ENCODE measurements at regions not wholly inside any gene's neighbourhood (a gene's known extent, or its start where the extent isn't known, plus 50 kb on each side); places are given as distances from the start of the nearest gene placed in this dataset.

DNA sequence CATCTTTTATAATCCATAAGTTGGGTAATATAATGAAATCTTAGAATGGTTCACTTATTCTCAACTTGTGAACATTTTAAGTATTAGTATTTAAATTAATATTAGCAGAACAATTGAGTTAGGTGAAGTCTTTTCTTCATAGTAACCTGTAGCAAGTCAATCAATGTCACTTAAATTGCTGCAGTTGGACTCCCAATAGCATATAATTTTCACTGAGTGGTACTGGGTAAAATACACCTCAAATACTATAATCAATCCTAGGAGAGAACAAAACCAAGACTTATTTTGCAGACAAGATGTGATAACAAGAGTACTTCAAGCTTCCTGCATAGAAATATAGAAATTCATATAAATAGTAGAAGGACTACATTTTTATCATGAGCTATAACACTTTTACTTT lies 677.9 kb upstream of the LRRN3 start:
- H3K4me1 ChIP-seq, result no peaks in the 10 kb centered on the region
- TF ChIP-seq EP300 (IDR thresholded peaks at IDR 0.05) (no peak), POLR2A (IDR thresholded peaks at IDR 0.05) (no peak), CTCF (IDR thresholded peaks at IDR 0.05) (no peak)
- H3K4me3 ChIP-seq, result no peak overlapping the region
- H3K9me3 ChIP-seq, result no peaks in the 10 kb centered on the region
- H3K36me3 ChIP-seq, result no peaks in the 10 kb centered on the region
- no peak for DNase-seq (ENCODE audit: low spot score in 2 of 2)
- no peaks in the 10 kb centered on the region for H3K27me3 ChIP-seq
- no peak overlapping the region for H3K27ac ChIP-seq

GRCh38 chr7:110417611-110418010 lies 673.3 kb upstream of the LRRN3 start:
- 62 to 70% methylated on average over 2 of the region's 2 CpGs for WGBS, 2 donors
- DNase-seq (ENCODE audit: low spot score in 2 of 2), result no peak

DNA sequence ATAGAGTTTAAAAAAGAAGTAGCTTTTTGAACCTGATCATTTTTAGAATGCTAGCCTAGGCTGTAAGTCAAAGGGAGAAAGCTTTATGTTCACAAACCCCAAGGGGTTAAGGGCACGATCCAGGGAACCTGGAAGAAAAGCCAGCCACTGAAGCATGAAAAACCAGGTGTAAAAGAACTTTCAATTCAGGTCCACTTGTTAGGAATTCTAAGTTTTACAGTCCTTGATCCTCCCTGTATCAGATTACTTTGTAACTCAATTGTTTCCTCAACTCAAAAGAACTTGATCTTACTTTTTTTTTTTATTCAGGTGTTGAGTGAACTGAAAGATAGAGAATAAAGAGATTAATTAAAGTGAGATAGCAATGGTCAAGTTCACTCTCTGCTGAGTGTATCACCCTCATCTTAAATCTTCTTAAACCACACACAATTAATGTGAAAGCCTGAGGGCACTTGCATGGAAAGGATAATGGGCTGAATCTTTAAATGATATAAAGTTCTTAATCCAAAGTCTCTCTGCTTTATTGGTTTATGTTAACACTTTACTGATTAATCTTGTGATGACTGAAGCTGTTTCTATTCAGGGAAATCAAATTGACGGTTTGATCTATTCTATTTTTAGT lies 672.2 kb upstream of the LRRN3 start:
- Histone ChIP-seq H3K27me3 (no peaks in the 10 kb centered on the region), H3K27ac (no peak overlapping the region), H3K9me3 (no peaks in the 10 kb centered on the region), H3K36me3 (no peaks in the 10 kb centered on the region), H3K4me3 (no peak overlapping the region), H3K4me1 (no peaks in the 10 kb centered on the region)
- WGBS, 2 donors, result 58 to 63% methylated on average over 2 of the region's 2 CpGs
- TF ChIP-seq CTCF (IDR thresholded peaks at IDR 0.05) (no peak), POLR2A (IDR thresholded peaks at IDR 0.05) (no peak), EP300 (IDR thresholded peaks at IDR 0.05) (no peak)
- DNase-seq (ENCODE audit: low spot score in 2 of 2), result no peak

More at GRCh38 chr7:110417611-110418010, 673.3 kb upstream of the LRRN3 start:
- Histone ChIP-seq H3K36me3 (no peaks in the 10 kb centered on the region), H3K4me3 (no peak overlapping the region), H3K27me3 (no peaks in the 10 kb centered on the region), H3K4me1 (no peaks in the 10 kb centered on the region), H3K27ac (no peak overlapping the region), H3K9me3 (no peaks in the 10 kb centered on the region)
- TF ChIP-seq CTCF (IDR thresholded peaks at IDR 0.05) (no peak), EP300 (IDR thresholded peaks at IDR 0.05) (no peak), POLR2A (IDR thresholded peaks at IDR 0.05) (no peak)

DNA sequence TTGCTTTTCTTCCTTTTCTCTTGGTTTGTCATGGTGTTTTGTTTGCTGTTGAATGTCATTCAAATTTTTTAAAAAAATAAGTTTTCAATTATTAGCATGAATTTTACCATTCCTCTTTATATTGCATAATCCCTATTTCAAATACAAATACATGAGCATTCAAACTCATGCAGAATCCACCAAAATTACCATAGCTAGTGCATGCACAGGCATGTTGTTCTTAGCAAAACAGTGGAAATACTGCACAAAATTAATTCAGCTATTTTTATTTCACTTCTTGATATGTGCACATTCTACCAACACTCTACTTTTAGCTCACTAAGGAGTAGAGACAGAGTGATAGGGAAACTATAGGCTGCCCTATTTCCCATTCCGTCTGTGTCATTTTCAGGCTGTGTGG lies 670.1 kb upstream of the LRRN3 start:
- 79 to 88% methylated on average over 1 of the region's 1 CpG for WGBS, 2 donors
- Histone ChIP-seq H3K4me3 (no peak overlapping the region), H3K9me3 (no peaks in the 10 kb centered on the region), H3K36me3 (no peaks in the 10 kb centered on the region), H3K27ac (no peak overlapping the region), H3K27me3 (no peaks in the 10 kb centered on the region), H3K4me1 (no peaks in the 10 kb centered on the region)
- no peak for DNase-seq (ENCODE audit: low spot score in 2 of 2)
- TF ChIP-seq CTCF (IDR thresholded peaks at IDR 0.05) (no peak), POLR2A (IDR thresholded peaks at IDR 0.05) (no peak), EP300 (IDR thresholded peaks at IDR 0.05) (no peak)

GRCh38 chr7:110421490-110422241 lies 669.3 kb upstream of the LRRN3 start:
- Histone ChIP-seq H3K4me3 (no peak overlapping the region), H3K4me1 (no peaks in the 10 kb centered on the region), H3K36me3 (no peaks in the 10 kb centered on the region), H3K27me3 (no peaks in the 10 kb centered on the region), H3K27ac (no peak overlapping the region), H3K9me3 (no peaks in the 10 kb centered on the region)
- TF ChIP-seq POLR2A (IDR thresholded peaks at IDR 0.05), result no peak
- no peak for TF ChIP-seq CTCF (IDR thresholded peaks at IDR 0.05)
- no peak for TF ChIP-seq EP300 (IDR thresholded peaks at IDR 0.05)
- WGBS, 2 donors, result 71 to 82% methylated on average over 5 of the region's 5 CpGs
- DNase-seq (ENCODE audit: low spot score in 2 of 2), result no peak
